Upper lobe of left lung (tissue), 6 donors: ENCODE measurements at regions not wholly inside any gene's neighbourhood (a gene's known extent, or its start where the extent isn't known, plus 50 kb on each side); places are given as distances from the start of the nearest gene placed in this dataset.

ENCODE experiments used
- ATAC-seq, 2 donors: fragments of 200-7000 bp; cut with Tn5 transposase; one replicate each; pipeline ENCODE4 v1.9.1; 2022; ENCODE audit warnings: mild to moderate bottlenecking in 2 of 2, moderate library complexity in 2 of 2; ENCODE audit not compliant: low FRiP score in 2 of 2
- DNase-seq, 2 donors: peaks; one replicate each; pipeline ENCODE4 v3.0.0-alpha.2; 2019 to 2020
- H3K27ac ChIP-seq, 4 donors: fragments of 200-600 bp; sonication (generic); one replicate each; pipeline ENCODE4 v1.5.1; 2016 to 2019
- H3K27me3 ChIP-seq, 4 donors: fragments of 200-600 bp; sonication (generic); one replicate each; pipeline ENCODE4 v1.5.1; 2017 to 2019
- H3K36me3 ChIP-seq, 4 donors: fragments of 200-600 bp; sonication (generic); one replicate each; pipeline ENCODE4 v1.5.1; 2016 to 2019
- H3K4me1 ChIP-seq, 4 donors: fragments of 200-600 bp; sonication (generic); one replicate each; pipeline ENCODE4 v1.5.1; 2018 to 2019
- H3K4me3 ChIP-seq, 4 donors: fragments of 200-600 bp; sonication (generic); one replicate each; pipeline ENCODE4 v1.5.1; 2017 to 2019; ENCODE audit warnings: mild to moderate bottlenecking in 2 of 4, moderate library complexity in 1 of 4
- H3K9me3 ChIP-seq, 4 donors: fragments of 200-600 bp; sonication (generic); one replicate each; pipeline ENCODE4 v1.5.1; 2018 to 2019
- EP300 ChIP-seq, 4 donors: sonication (generic); formaldehyde crosslinking; IDR thresholded peaks; one replicate each; pipeline ENCODE4 v1.5.1; 2017; ENCODE audit warnings: antibody characterized with exemption in 4 of 4, control low read depth in 2 of 4
- POLR2A ChIP-seq, 4 donors: fragments of 450-650 bp; IDR thresholded peaks; one replicate each; pipeline ENCODE4 v1.5.1; 2016 to 2017; ENCODE audit warnings: antibody characterized with exemption in 4 of 4, mild to moderate bottlenecking in 2 of 4
- POLR2AphosphoS5 ChIP-seq, 2 donors: sonication (generic); formaldehyde crosslinking; IDR thresholded peaks; one replicate each; pipeline ENCODE4 v1.5.1; 2017; ENCODE audit warnings: antibody characterized with exemption in 2 of 2
- WGBS, 2 donors: methylation state at CpG; one replicate each; pipeline ENCODE4 v1.1.5; 2017 to 2018; 5-methylcytosine and 5-hydroxymethylcytosine counted together
- TF ChIP-seq, protein P1 (sequence below), 6 experiments: fragments of 450-650 bp in 4 of 6; fragments of 200-600 bp in 2 of 6; sonication (generic) in 2 of 6; IDR thresholded peaks; one replicate each; pipeline ENCODE4 v1.5.1; 2016 to 2019; ENCODE audit warnings: antibody characterized with exemption in 6 of 6
- donor health status: DM: no; HTN: no; CAD: no; lungs with moderate emphysema.
- donor health status: DM: no; HTN: yes; CAD: no; lungs with severe emphysema.

DNA sequence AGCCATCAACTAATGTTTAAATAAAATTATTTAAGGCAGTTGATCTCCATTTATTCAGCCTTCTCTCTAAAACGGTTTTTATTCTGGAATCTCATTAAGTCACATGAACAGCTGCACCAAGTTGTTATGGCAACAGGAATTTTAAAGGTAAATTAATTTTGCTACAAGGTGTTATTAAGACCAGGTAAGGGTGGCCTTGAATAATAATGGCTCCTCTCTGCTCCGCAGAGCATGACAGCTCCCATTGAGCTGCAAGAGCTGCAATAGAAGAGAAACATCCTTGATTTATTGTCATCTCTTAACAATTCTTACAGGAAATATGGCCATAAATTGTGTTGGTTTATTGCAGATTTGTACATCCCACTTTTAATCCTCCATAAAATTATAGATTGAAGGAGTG lies 165.8 kb downstream of the KLF6 start:
- peaks cover 0 to 5% (median 0%) of the 10 kb centered on the region in 4 donors for H3K9me3 ChIP-seq
- TF ChIP-seq POLR2AphosphoS5 (IDR thresholded peaks at IDR 0.05) (no peak), EP300 (IDR thresholded peaks at IDR 0.05) (no peak), POLR2A (IDR thresholded peaks at IDR 0.05) (no peak)
- TF ChIP-seq, protein P1, sequence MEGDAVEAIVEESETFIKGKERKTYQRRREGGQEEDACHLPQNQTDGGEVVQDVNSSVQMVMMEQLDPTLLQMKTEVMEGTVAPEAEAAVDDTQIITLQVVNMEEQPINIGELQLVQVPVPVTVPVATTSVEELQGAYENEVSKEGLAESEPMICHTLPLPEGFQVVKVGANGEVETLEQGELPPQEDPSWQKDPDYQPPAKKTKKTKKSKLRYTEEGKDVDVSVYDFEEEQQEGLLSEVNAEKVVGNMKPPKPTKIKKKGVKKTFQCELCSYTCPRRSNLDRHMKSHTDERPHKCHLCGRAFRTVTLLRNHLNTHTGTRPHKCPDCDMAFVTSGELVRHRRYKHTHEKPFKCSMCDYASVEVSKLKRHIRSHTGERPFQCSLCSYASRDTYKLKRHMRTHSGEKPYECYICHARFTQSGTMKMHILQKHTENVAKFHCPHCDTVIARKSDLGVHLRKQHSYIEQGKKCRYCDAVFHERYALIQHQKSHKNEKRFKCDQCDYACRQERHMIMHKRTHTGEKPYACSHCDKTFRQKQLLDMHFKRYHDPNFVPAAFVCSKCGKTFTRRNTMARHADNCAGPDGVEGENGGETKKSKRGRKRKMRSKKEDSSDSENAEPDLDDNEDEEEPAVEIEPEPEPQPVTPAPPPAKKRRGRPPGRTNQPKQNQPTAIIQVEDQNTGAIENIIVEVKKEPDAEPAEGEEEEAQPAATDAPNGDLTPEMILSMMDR (IDR thresholded peaks at IDR 0.05), result no peak
- DNase-seq, result no peak
- H3K27ac ChIP-seq, result no peak overlapping the region
- no peaks in the 10 kb centered on the region for H3K27me3 ChIP-seq
- H3K4me1 ChIP-seq, result peaks cover 0 to 8% (median 1%) of the 10 kb centered on the region in 4 donors
- H3K36me3 ChIP-seq, result no peaks in the 10 kb centered on the region
- WGBS, 2 donors, result 80 to 91% methylated on average over 2 of the region's 2 CpGs
- H3K4me3 ChIP-seq, result no peak overlapping the region
- ATAC-seq, result no peak

GRCh38 chr10:3616880-3617279 lies 168.1 kb downstream of the KLF6 start:
- no peak for ATAC-seq
- TF ChIP-seq EP300 (IDR thresholded peaks at IDR 0.05), result no peak
- TF ChIP-seq, protein P1 (IDR thresholded peaks at IDR 0.05), result no peak
- TF ChIP-seq POLR2A (IDR thresholded peaks at IDR 0.05), result no peak
- no peak for TF ChIP-seq POLR2AphosphoS5 (IDR thresholded peaks at IDR 0.05)

GRCh38 chr10:3613318-3613717 lies 171.7 kb downstream of the KLF6 start:
- Histone ChIP-seq H3K9me3 (peaks cover 3 to 10% (median 7%) of the 10 kb centered on the region in 4 donors), H3K27ac (no peak overlapping the region), H3K27me3 (no peaks in the 10 kb centered on the region), H3K36me3 (no peaks in the 10 kb centered on the region), H3K4me1 (no peaks in the 10 kb centered on the region), H3K4me3 (no peak overlapping the region)
- ATAC-seq, result no peak
- TF ChIP-seq EP300 (IDR thresholded peaks at IDR 0.05) (no peak), POLR2AphosphoS5 (IDR thresholded peaks at IDR 0.05) (no peak), POLR2A (IDR thresholded peaks at IDR 0.05) (no peak)
- TF ChIP-seq, protein P1 (IDR thresholded peaks at IDR 0.05), result no peak
- 61 to 72% methylated on average over 1 of the region's 1 CpG for WGBS, 2 donors
- no peak for DNase-seq

More at GRCh38 chr10:3616880-3617279, 168.1 kb downstream of the KLF6 start:
- no peak overlapping the region for H3K4me3 ChIP-seq
- peaks cover 0 to 7% (median 2%) of the 10 kb centered on the region in 4 donors for H3K9me3 ChIP-seq
- no peaks in the 10 kb centered on the region for H3K27me3 ChIP-seq
- no peak overlapping the region for H3K27ac ChIP-seq
- no peak for DNase-seq
- H3K4me1 ChIP-seq, result no peaks in the 10 kb centered on the region
- H3K36me3 ChIP-seq, result no peaks in the 10 kb centered on the region

GRCh38 chr10:3612183-3613001 lies 172.6 kb downstream of the KLF6 start:
- Histone ChIP-seq H3K4me3 (no peak overlapping the region), H3K27me3 (no peaks in the 10 kb centered on the region), H3K9me3 (peaks cover 3 to 20% (median 13%) of the 10 kb centered on the region in 4 donors), H3K27ac (no peak overlapping the region), H3K4me1 (no peaks in the 10 kb centered on the region), H3K36me3 (no peaks in the 10 kb centered on the region)
- no peak for TF ChIP-seq POLR2AphosphoS5 (IDR thresholded peaks at IDR 0.05)
- TF ChIP-seq EP300 (IDR thresholded peaks at IDR 0.05), result no peak
- TF ChIP-seq POLR2A (IDR thresholded peaks at IDR 0.05), result no peak
- TF ChIP-seq, protein P1 (IDR thresholded peaks at IDR 0.05), result no peak
- DNase-seq (no peak), ATAC-seq (no peak)
- WGBS, 2 donors, result 91 to 95% methylated on average over 3 of the region's 3 CpGs

DNA sequence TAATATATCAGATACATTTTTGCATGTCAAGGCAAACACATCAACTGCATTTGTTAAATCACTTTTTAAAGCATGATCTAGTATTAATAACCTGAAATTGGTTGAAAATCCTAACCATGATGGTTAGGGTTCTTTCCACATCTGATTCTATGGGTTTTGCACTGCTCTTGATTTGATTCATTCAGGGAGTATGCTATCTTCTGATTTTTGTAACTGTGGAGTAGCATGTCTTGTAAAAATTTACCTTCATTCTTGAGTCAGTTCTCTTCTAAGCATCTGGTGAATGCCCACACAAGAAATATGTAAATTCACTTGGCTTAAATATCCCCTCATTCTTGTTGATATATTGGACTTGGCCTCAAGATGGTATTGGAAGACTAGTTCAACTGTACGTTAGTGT lies 178.7 kb downstream of the KLF6 start:
- Histone ChIP-seq H3K36me3 (no peaks in the 10 kb centered on the region), H3K27ac (no peak overlapping the region), H3K4me1 (no peaks in the 10 kb centered on the region), H3K4me3 (no peak overlapping the region), H3K27me3 (no peaks in the 10 kb centered on the region), H3K9me3 (peaks cover 3 to 17% (median 13%) of the 10 kb centered on the region in 4 donors)
- ATAC-seq (no peak), DNase-seq (no peak)
- WGBS, 2 donors, result 78 to 97% methylated on average over 1 of the region's 1 CpG
- TF ChIP-seq, protein P1 (IDR thresholded peaks at IDR 0.05), result no peak
- TF ChIP-seq POLR2AphosphoS5 (IDR thresholded peaks at IDR 0.05), result no peak
- TF ChIP-seq POLR2A (IDR thresholded peaks at IDR 0.05), result no peak
- TF ChIP-seq EP300 (IDR thresholded peaks at IDR 0.05), result no peak
